Stimulated activated CD8-positive, alpha-beta memory T cell treated with anti-CD3 and anti-CD28 coated beads, Interleukin-12 subunit alpha, Interleukin-12 subunit beta, amount 100 ng/mL, for 4 hours (primary cell): ENCODE measurements at regions not wholly inside any gene's neighbourhood (a gene's known extent, or its start where the extent isn't known, plus 50 kb on each side); places are given as distances from the start of the nearest gene placed in this dataset.
"Not testable (repeated sequence)": the region's sequence is repeated elsewhere in the genome, so short reads cannot be mapped to it uniquely, and the experiment has no call there.

Experiments
- DNase-seq: peaks from one replicate; pipeline ENCODE4 v3.0.0-alpha.2; 2020; ENCODE audit warnings: low read depth

DNA sequence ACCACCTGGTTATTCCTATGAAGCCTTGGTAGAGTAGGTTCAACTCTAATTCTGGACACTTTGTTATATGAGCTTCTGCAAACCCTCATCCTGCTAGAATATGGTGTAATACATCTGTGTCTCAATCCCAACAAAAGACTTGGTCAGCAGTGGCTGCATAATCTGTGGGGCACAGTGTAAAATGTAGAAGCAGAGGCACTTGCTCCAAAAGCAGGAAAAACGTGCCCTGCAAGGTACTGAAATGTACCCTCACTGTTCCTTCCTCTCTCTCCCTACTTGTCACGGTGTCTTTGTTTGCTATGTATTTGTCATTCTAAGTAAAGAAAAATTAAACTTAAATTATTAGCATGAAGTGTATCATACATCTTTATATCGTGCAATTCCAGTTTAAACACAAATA, 267.9 kb downstream of the BCL11B start:
- no peak for DNase-seq

DNA sequence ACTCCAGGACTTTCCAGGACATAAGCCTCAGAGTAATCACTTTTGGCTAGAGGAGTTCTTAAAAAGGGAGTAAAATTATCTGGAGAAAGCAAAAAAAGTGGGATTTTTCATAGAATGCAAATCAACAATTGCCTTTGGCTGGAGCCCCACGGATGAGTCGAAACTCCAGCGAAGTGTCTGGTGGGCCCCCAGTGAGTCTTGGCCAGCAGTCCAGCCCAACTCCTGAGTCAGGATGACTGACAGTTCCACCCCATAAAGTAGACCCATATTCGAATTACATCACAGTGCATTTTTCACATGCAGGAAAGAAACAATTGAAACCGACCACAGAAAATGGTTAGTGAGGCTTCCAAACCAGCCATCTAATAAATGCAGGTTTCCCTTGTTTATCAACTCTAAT, 265.7 kb downstream of the BCL11B start:
- DNase-seq: no peak

DNA sequence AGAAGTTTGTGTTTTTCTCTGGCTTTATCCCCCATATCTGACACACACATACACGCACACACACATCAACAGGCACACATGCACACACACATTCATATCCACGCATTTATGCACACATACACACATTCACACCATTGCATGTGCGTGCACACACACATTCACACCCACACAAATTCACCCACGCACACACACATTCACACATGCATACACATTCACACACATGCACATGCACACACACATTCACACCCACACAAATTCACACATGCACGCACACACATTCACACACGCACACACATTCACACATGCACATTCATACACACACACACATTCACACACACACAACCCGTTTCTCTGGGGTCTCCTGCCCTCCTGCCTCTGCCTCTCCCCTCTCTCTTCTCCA, 264.2 kb downstream of the BCL11B start:
- DNase-seq: no peak

DNA sequence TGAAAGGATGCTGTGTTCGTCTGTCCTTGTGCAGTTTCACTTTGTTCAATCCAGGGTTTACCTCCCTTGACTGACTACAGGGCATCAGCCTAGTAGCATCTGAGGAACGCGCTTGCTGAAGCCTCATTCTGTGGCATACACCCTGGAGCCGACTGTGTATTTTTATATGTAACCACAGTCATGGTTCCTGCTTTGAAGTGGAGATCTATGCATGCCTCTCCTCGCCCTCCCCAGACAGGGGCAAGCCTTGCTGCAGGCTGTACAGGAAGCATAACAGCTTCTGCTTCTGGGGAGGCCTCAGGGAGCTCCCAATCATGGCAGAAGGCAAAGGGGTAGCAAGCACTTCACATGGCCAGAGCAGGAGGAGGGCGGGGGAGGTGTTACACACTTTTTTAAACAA, 262.1 kb downstream of the BCL11B start:
- DNase-seq: no peak

DNA sequence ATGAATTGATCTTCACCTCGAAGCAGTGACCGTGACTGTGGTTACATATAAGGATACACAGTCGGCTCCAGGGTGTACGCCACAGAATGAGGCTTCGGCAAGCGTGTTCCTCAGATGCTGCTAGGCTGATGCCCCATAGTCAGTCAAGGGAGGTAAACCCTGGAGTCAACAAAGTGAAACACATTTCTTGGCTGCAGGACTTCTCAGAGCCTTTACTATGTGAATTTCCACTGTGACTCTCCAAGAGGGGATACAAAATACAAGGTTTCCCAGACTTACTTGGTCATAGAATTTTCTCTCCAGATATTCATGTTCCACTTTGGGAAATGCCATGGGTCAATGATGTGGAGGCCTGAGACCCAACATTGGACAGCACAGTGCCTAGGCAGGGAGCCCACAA, 260.6 kb downstream of the BCL11B start:
- no peak for DNase-seq

DNA sequence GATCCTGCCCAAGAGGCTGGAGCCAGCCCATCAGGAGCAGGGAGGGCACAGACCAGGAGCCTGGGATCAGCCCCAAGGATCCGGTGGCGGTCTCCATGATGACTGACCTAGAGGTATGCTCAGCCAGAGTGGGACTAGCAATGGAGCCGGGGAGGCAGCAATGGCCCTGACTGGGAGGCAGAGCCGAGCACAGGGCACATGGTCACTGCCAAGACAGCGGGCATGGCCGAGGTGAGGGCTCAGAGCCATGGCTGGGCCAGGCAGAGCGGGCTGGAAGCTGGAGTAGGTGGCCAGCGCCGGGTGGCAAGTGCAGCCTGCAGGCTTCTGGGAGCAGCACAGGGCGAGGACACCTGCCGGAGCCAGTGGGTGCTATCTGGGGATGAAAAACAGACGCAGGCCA, 259.3 kb downstream of the BCL11B start:
- DNase-seq: no peak

DNA sequence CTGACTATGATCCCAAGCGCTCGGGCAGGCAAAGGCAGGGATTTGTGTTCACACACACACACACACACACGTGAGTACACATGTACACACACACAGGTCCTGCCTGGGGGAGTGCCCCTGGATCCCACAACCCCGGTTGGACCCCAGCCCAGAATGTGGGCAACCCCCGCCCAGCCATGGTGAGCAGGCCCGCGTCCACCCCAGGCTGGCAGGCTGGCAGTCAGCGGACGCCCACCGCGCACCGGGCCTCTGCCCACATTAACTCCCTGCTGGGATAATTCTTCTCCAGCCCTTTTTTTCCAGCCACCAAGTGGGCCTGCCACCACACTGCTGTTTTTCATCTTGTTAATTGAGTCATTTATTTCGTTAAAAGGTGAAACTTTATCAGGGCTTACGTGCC, 256.2 kb downstream of the BCL11B start:
- no peak for DNase-seq

DNA sequence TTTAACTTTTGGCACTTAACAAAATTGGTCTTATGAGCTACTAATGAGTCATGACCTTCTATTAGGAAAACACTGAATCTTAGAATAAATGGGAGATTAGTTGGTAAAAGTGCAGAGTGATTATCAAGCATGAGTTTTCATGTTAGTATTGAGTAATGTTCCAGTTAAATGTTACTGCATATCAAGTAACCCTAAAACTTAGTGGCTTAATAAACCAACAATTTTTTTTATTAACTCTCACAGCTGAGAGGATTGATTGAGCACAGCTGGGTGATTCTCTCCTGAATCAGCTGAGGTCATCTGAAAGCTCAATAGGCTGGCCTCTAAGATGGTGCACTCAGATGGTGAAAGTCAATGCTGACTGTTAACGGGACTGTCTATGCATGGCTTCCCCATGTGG, 248.6 kb downstream of the BCL11B start:
- DNase-seq: no peak

DNA sequence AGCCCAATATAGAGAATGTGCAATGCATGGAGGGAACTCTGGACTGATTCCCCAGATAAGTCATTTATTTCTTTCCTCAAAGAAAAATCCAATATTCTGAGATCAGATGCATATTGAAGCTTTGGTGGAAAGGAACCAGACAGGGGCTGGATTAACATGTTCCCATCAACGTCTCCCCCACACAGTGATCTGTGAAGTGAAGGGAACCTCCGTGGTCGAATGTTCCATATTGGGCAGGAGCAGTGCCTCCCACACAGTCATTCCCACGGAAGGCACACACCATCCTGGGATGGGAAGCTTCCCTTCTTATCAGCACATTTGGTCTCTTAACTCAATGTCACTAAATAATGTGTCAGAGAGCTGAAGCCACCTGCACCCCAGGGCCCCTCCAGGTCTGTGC, 247.1 kb downstream of the BCL11B start:
- no peak for DNase-seq

DNA sequence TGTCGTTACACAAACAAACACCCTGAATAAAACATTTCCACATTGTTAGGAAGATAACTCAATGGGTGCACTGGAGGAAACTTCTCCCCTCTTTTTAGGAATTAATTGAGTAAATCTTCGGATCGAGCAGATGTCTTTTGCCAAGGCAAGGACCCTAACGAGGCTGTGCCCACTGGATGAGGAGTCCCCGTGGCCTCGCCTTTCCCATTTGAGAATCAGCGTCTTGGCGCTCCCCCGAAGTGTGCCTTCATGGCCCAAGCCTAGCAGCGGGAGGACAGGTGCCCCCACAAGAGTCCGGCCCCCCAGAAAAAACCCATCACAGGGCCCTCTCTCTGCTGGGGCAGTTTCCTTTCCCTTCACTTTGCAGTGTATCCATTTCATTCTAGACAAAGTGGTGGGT, 246.6 kb downstream of the BCL11B start:
- DNase-seq: no peak

DNA sequence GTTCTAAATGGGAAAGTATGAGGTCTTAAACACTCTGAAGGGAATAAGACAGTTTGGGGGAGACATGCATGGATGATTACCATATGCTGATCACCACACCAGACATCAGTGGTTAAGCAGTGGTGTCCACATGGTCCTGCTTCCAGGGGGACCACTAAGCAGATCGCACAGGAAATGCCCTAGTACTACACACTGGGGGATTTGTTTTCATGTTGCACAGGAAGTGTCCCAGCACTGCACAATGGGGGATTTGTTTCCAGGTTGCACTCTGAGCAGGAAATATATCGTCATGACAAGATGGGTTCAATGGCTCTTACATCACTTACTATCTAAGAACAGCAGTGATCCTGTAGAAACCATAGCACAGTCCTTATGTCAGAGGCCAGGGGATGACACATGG, 245.5 kb downstream of the BCL11B start:
- DNase-seq: no peak

DNA sequence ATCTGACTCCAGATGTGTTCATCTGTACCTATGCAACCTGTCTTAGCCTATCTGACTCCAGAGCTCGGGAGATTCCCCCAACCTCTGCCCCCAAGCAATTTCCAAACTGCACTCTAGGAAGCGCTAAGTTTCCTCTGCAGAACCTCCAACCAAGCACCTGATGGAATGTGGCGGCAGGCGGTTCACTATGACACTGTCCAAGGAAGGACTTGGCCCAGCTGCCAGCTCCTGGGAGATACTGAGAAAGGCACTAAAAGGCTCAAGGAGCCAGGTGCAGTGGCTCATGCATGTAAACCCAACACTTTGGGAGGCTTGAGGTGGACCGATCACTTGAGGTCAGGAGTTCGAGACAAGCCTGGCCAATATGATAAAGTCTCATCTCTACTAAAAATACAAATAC, 244.0 kb downstream of the BCL11B start:
- DNase-seq: no peak

DNA sequence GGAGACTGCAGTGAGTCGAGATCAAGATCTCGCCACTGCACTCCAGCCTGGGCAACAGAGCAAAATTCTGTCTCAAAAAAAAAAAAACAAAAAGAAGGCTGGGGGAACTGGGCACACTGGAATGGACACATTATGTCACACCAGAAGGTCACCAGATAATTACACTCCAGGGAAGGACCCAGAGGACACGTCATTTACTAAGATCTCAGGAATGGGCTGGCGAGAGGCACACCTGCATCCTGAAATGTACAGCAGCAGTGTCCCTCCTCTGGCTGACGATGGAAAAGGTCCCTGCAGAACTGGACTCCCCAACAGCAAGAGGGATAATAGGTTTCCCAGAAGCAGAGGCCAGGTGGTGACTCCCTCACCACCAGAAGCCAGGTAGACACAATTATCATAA, 243.5 kb downstream of the BCL11B start:
- no peak for DNase-seq

DNA sequence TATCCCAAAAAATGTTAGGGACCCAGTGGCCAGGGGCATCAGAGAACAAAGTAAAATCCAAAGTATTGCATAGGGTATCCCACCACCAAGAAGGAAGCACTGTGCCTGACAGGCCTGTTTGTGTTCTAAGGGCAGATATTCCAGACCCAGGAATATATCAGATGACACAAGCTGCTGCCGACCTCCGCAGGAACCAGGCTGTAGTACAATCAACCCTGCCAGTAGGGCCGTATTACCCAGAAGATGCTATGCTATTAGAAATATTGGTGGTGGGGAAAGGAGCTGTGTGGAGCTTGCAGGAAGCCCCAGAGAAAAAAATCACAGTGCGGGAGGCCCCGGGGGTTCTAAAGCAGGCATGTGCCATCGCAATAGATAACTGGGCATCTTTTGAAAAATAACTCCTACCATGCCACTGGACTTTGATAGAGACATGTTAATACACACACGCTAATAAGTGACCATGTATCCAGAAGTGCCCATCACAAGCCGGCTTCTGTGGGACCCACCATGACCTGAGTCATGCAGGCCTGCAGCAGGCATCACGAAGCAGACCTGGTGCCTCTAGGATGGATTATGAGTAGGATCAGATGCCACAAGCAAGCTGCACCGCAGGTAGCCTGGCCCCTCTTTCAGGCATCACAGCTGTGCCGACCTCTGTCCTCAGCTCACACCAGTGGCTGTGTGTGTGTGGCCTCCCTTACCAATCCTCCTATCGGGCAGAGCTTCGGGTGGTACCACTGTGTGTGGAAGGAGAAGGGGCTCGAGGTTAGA, 242.7 kb downstream of the BCL11B start:
- DNase-seq: no peak

DNA sequence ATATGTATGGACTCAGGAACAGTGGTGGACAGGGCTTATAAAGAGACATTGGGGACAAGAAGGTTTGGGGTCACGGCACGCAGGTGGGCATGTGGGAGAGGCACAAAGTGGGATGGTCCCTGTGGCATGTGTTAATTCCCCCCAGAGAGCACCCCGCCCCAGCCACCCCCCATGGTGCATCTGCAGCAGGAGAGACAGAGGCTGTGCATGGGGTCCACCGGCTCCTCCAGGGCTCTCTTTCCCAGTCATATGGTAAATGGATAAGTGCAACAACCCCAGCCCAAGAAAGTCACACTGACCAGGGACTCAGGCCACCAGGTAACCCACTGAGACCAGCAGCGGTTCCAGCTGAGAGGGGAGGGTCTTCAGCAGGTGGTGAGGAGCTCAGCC, 242.1 kb downstream of the BCL11B start:
- no peak for DNase-seq

DNA sequence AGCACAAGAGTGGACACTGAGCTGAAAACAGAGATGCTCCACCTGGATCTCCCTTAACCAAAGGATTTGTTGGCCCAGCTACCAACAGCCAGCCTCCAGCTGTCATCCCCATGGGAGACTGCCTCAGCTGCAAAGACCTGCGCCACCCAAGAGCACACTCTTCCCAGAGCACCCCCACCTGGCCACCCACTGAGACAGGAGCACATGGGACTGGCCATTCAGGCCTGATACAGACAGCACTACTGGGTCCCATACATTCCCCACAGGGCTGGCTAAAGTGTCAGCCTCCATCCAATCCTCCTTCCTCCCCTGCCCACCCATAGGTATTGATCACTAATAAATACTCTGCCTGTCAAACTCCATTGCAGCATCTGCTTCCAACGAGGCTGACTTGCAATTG, 241.5 kb downstream of the BCL11B start:
- no peak for DNase-seq

DNA sequence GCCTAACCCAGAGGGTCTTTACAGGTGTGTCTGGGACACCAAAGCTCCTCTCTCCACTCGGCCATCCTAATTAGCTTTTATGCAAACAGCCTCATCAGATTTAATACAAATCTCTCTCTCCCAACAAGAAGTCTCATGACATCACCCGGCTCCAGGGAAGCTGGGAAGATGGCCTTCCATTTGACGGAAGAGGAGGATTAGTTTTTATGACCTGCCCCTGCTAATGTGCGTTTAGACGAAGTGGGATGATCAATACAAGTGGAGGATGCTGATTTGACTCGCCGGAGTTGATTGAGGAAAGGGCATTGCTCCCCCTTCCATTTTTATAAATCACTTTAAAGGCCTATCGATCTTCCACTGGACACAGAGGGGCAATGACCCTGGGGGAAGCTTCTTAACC, 239.2 kb downstream of the BCL11B start:
- DNase-seq: no peak

DNA sequence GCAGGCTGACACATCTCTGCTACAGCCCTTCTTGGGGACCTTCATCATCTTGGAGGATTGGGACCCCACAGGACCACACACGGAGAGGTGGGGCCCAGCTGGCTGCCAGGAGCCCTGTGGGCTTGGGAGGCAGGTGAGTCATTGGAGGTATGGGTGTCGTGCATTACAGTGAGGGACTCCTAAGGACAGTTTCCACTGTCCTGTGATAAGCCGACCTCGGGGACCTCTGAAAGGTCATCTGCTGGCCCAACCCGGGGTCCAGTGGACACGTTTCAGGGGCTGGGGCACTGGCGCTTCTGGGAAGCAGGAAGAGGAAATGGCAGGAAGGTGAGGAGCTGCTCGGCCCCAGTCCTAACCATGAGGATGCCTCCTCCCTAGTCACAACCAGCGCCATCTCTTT, 238.0 kb downstream of the BCL11B start:
- DNase-seq: no peak

DNA sequence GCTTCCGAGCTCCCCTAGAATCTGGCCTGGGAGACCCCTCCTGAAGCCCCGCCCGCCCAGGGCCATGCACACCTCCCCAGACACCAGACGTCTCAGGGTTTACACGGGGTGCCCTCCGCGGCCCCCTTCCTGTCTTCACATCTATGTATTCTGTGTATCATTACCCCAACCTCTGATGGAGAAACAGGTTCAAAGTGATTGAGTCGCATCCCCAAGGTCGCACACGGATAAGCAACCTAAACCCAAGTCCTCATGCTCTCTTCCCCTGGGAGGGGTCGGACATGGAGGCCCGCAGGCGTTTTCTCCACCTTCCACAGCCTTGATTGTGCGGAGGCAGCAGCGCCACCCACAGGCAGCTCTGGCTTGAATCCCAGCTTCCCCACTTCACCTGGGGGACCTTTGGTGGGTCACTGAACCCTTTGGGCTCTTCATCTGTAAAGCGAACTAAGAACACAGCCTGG, 237.3 kb downstream of the BCL11B start:
- no peak for DNase-seq

DNA sequence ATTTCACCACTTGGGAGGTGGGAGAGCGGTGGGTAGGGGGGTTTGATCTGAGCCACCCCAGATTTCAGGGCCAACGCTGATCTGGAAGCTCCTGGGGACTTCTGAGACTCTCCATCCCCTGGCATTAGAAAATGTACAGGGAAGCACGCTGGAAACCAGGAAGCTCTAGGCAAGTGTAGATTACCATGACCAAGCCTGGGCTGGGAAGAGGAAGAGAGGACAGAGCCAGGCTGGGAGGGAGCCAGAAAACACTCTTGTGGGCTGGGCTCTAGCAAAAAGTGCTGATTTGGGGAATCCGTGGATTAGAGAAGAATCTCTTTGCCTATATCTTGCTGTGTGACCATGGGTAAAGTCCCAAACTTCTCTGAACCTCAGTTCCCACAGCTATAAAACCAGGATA, 236.7 kb downstream of the BCL11B start:
- no peak for DNase-seq

DNA sequence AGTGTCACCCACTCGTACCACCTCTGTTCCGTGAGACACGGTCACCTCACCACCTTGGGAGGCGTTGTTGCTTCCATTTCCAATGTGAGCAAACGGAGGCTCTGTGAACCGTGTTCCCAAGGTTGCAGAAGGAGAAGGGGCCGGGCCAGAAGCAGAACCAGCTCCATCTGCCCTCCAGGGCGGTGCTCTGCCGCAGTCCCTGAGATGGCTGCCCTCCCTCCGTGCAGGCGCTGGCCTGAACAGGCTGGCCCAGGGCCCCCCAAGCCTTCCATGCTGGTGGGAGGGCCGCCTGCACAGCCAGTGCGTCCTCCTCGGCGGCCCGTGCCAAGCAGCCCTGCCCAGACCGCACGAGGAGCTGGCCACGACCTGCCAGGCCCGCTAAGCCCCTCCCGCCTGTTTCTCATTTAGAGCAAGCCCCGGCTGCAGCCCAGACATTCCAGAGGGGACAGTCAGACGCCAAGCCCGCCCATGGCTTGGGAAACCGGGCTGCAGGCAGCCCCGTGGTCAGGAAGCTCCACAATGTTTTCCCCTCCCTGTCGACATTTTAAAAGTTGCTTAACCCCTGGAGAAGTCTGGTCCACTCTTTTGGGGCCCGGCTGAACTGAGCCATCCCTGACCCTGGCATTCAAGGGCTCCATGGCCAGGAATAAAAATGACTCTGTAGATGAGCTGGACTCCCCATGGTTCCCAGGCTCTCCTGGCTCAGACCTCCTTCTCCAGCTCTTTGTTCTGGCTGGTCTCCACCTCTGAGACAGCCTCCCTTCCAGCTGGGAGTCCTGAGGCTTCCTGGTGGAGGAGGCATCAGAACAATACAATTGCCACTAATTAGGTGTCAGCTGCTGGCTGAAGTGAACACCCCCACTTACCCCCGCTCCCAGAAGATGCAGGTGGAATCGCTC, 236.0 kb downstream of the BCL11B start:
- DNase-seq: no peak

DNA sequence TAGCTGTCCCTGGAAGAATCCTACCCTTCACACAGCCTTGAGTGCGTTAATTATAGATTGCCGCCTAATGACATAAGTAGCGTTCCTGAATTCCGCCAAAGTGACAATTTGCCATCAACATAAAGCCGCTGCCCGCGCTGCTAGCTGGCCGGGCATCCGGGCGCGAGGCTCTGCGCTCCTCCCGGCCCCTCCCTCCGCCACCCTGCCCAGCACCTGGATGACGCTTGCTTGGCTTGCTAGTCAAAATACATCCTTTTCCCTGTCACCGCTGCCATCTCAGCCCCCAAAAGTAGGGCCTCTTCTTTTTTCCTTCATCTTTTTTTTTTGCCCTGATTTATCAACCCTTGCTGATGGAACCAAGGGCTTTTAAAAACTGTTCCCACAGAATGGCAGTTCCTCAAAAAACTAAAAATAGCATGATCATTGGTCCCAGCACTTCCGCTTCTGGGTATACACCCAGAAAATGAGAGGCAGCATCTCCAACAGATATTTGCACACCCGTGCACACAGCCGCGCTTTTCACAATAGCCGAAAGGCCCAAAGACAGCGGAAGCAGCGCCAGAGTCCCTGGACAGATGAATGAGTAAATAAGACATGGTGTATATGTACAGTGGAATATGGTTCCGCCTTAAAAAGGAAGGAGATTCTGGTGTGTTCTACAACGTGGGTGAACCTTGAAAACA, 235.2 kb downstream of the BCL11B start:
- DNase-seq: no peak

DNA sequence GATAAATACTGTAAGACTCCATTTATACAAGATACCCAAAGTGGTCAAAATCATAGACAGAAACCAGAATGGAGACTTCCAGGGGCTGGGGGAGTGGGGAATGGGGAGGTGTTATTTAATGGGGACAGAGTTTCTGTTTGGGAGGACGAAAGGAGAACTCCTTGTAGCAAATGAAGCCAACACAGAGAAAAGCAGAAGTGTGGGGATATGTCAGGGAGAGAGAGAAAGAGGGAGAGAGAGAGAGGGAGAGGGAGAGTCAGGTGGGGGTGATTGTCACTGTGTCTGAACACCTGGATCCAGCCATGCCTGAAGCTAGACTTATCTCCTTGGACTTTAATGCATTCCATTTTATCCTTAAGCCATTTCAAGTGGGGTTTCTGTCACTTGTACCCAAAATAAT, 234.7 kb downstream of the BCL11B start:
- not testable (repeated sequence) for DNase-seq
